ENCODE measurements at regions not wholly inside any gene's neighbourhood (a gene's known extent, or its start where the extent isn't known, plus 50 kb on each side); places are given as distances from the start of the nearest gene placed in this dataset.

DNA sequence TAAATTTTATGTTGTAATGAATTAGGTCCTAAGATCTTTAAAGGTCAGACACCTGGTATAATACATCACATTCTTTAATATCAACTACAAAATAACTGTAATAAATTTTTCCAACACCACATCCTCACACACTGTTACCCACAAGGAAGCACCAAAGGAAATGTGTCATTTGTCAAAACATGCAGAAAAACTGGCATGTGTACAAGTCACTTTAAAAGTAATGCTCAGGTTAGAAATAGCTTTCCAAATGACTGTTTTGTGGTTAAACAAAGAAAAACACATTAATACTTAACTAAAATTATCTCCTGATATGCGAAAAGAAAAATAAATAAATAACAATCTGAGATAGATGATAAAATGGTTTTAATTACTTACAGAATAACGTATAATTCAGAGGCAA, 74.7 kb downstream of the MZT1 start:
- TF ChIP-seq, protein P1, sequence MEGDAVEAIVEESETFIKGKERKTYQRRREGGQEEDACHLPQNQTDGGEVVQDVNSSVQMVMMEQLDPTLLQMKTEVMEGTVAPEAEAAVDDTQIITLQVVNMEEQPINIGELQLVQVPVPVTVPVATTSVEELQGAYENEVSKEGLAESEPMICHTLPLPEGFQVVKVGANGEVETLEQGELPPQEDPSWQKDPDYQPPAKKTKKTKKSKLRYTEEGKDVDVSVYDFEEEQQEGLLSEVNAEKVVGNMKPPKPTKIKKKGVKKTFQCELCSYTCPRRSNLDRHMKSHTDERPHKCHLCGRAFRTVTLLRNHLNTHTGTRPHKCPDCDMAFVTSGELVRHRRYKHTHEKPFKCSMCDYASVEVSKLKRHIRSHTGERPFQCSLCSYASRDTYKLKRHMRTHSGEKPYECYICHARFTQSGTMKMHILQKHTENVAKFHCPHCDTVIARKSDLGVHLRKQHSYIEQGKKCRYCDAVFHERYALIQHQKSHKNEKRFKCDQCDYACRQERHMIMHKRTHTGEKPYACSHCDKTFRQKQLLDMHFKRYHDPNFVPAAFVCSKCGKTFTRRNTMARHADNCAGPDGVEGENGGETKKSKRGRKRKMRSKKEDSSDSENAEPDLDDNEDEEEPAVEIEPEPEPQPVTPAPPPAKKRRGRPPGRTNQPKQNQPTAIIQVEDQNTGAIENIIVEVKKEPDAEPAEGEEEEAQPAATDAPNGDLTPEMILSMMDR (IDR thresholded peaks at IDR 0.05; ENCODE audit: insufficient read depth, low read length): no peak
- TF ChIP-seq POLR2AphosphoS5 (IDR thresholded peaks at IDR 0.05; ENCODE audit: low read depth): no peak
- TF ChIP-seq REST (IDR thresholded peaks at IDR 0.05; ENCODE audit: insufficient replicate concordance, low read depth): no peak
- no peak for TF ChIP-seq SPI1 (IDR thresholded peaks at IDR 0.05; ENCODE audit: borderline replicate concordance, low read depth)
- no peak for TF ChIP-seq GABPA (IDR thresholded peaks at IDR 0.05; ENCODE audit: low read depth)
